Fibroblast of lung (primary cell): ENCODE measurements at regions not wholly inside any gene's neighbourhood (a gene's known extent, or its start where the extent isn't known, plus 50 kb on each side); places are given as distances from the start of the nearest gene placed in this dataset.

Experiments
- CTCF ChIP-seq, 2 donors: IDR thresholded peaks in 1 of 2; conservative IDR thresholded peaks in 1 of 2; 1 replicate in 1 of 2; 2 replicates in 1 of 2; pipeline ENCODE4 v1.5.1; 2011 to 2012; ENCODE audit warnings: low read length in 2 of 2, control low read depth in 1 of 2, inconsistent platforms in 1 of 2, low read depth in 1 of 2, mild to moderate bottlenecking in 1 of 2
- EZH2 ChIP-seq: IDR thresholded peaks from 2 replicates; pipeline ENCODE4 v1.5.1; 2012; ENCODE audit warnings: low read length, control low read depth, mild to moderate bottlenecking; ENCODE audit errors: missing control alignments

GRCh38 chr6:76506808-76507207 is 434.3 kb upstream of the IMPG1 start:
- TF ChIP-seq CTCF (conservative IDR thresholded peaks at IDR 0.05 in 1 of 2, IDR thresholded peaks at IDR 0.05 in 1 of 2; ENCODE audit: low read depth in 1 of 2, low read length in 2 of 2) (no peak), EZH2 (no peak)
